ENCODE measurements at regions not wholly inside any gene's neighbourhood (a gene's known extent, or its start where the extent isn't known, plus 50 kb on each side); places are given as distances from the start of the nearest gene placed in this dataset.
A peak's percentile ranks its signal among the peaks of the same experiment; 100 is the strongest.
"Not testable (repeated sequence)": the region's sequence is repeated elsewhere in the genome, so short reads cannot be mapped to it uniquely, and the experiment has no call there.

GRCh38 chr2:19176172-19176852, 182.1 kb downstream of the OSR1 start:
- H3K36me3 ChIP-seq (ENCODE audit: insufficient read depth, low read length) = no peaks in the 10 kb centered on the region
- no peaks in the 10 kb centered on the region for H3K27me3 ChIP-seq (ENCODE audit: insufficient read depth, low read length)
- H3K4me3 ChIP-seq (ENCODE audit: low read length) = no peak overlapping the region
- H3K4me1 ChIP-seq (ENCODE audit: insufficient read depth, low read length) = no peaks in the 10 kb centered on the region
- no peaks in the 10 kb centered on the region for H3K9me3 ChIP-seq (ENCODE audit: low read length)
- no peak overlapping the region for H2AFZ ChIP-seq (ENCODE audit: low read depth, low read length)

GRCh38 chr2:19174176-19174575, 184.2 kb downstream of the OSR1 start:
- Histone ChIP-seq H2AFZ (ENCODE audit: low read depth, low read length) (no peak overlapping the region), H3K4me1 (ENCODE audit: insufficient read depth, low read length) (peaks cover 10% of the 10 kb centered on the region), H3K36me3 (ENCODE audit: insufficient read depth, low read length) (no peaks in the 10 kb centered on the region), H3K9me3 (ENCODE audit: low read length) (no peaks in the 10 kb centered on the region), H3K27me3 (ENCODE audit: insufficient read depth, low read length) (no peaks in the 10 kb centered on the region), H3K4me3 (ENCODE audit: low read length) (no peak overlapping the region)

GRCh38 chr2:19171409-19171808, 187.0 kb downstream of the OSR1 start:
- Histone ChIP-seq H2AFZ (ENCODE audit: low read depth, low read length) (no peak overlapping the region), H3K4me1 (ENCODE audit: insufficient read depth, low read length) (peaks cover 11% of the 10 kb centered on the region), H3K4me3 (ENCODE audit: low read length) (no peak overlapping the region), H3K9me3 (ENCODE audit: low read length) (no peaks in the 10 kb centered on the region), H3K27me3 (ENCODE audit: insufficient read depth, low read length) (no peaks in the 10 kb centered on the region), H3K36me3 (ENCODE audit: insufficient read depth, low read length) (no peaks in the 10 kb centered on the region)

GRCh38 chr2:19169134-19169768, 189.2 kb downstream of the OSR1 start:
- H3K9me3 ChIP-seq (ENCODE audit: low read length) = no peaks in the 10 kb centered on the region
- no peak overlapping the region for H3K4me3 ChIP-seq (ENCODE audit: low read length)
- peak overlapping the region; percentile 52 for H2AFZ ChIP-seq (ENCODE audit: low read depth, low read length)
- no peaks in the 10 kb centered on the region for H3K36me3 ChIP-seq (ENCODE audit: insufficient read depth, low read length)
- H3K27me3 ChIP-seq (ENCODE audit: insufficient read depth, low read length) = no peaks in the 10 kb centered on the region
- peaks cover 11% of the 10 kb centered on the region for H3K4me1 ChIP-seq (ENCODE audit: insufficient read depth, low read length)

- not testable (repeated sequence) for H3K4me3 ChIP-seq (ENCODE audit: low read length); H3K9me3 ChIP-seq (ENCODE audit: low read length); H3K4me1 ChIP-seq (ENCODE audit: insufficient read depth, low read length); H2AFZ ChIP-seq (ENCODE audit: low read depth, low read length); H3K36me3 ChIP-seq (ENCODE audit: insufficient read depth, low read length); H3K27me3 ChIP-seq (ENCODE audit: insufficient read depth, low read length)
Measured at GRCh38 chr2:19164099-19164498, 194.3 kb downstream of the OSR1 start.

GRCh38 chr2:19158896-19159295, 199.5 kb downstream of the OSR1 start:
- Histone ChIP-seq H3K4me1 (ENCODE audit: insufficient read depth, low read length) (no peaks in the 10 kb centered on the region), H3K4me3 (ENCODE audit: low read length) (no peak overlapping the region), H3K36me3 (ENCODE audit: insufficient read depth, low read length) (no peaks in the 10 kb centered on the region), H3K9me3 (ENCODE audit: low read length) (no peaks in the 10 kb centered on the region), H3K27me3 (ENCODE audit: insufficient read depth, low read length) (no peaks in the 10 kb centered on the region), H2AFZ (ENCODE audit: low read depth, low read length) (no peak overlapping the region)

GRCh38 chr2:19158211-19158610, 200.2 kb downstream of the OSR1 start:
- Histone ChIP-seq H3K4me3 (ENCODE audit: low read length) (no peak overlapping the region), H3K27me3 (ENCODE audit: insufficient read depth, low read length) (no peaks in the 10 kb centered on the region), H3K4me1 (ENCODE audit: insufficient read depth, low read length) (no peaks in the 10 kb centered on the region), H3K9me3 (ENCODE audit: low read length) (no peaks in the 10 kb centered on the region), H3K36me3 (ENCODE audit: insufficient read depth, low read length) (no peaks in the 10 kb centered on the region), H2AFZ (ENCODE audit: low read depth, low read length) (no peak overlapping the region)

GRCh38 chr2:19156646-19157045, 201.8 kb downstream of the OSR1 start:
- H3K27me3 ChIP-seq (ENCODE audit: insufficient read depth, low read length) = no peaks in the 10 kb centered on the region
- no peaks in the 10 kb centered on the region for H3K36me3 ChIP-seq (ENCODE audit: insufficient read depth, low read length)
- no peak overlapping the region for H2AFZ ChIP-seq (ENCODE audit: low read depth, low read length)
- no peaks in the 10 kb centered on the region for H3K9me3 ChIP-seq (ENCODE audit: low read length)
- H3K4me1 ChIP-seq (ENCODE audit: insufficient read depth, low read length) = no peaks in the 10 kb centered on the region
- H3K4me3 ChIP-seq (ENCODE audit: low read length) = no peak overlapping the region

- Histone ChIP-seq H2AFZ (ENCODE audit: low read depth, low read length) (no peak overlapping the region), H3K36me3 (ENCODE audit: insufficient read depth, low read length) (no peaks in the 10 kb centered on the region), H3K9me3 (ENCODE audit: low read length) (peaks cover 5% of the 10 kb centered on the region)
Measured at GRCh38 chr2:19150726-19151125, 207.7 kb downstream of the OSR1 start.

GRCh38 chr2:19146867-19147266, 211.6 kb downstream of the OSR1 start:
- Histone ChIP-seq H3K36me3 (ENCODE audit: insufficient read depth, low read length) (no peaks in the 10 kb centered on the region), H3K4me1 (ENCODE audit: insufficient read depth, low read length) (no peaks in the 10 kb centered on the region), H3K4me3 (ENCODE audit: low read length) (no peak overlapping the region), H2AFZ (ENCODE audit: low read depth, low read length) (no peak overlapping the region), H3K27me3 (ENCODE audit: insufficient read depth, low read length) (no peaks in the 10 kb centered on the region), H3K9me3 (ENCODE audit: low read length) (peaks cover 5% of the 10 kb centered on the region)

More at GRCh38 chr2:19150726-19151125, 207.7 kb downstream of the OSR1 start:
- Histone ChIP-seq H3K4me3 (ENCODE audit: low read length) (no peak overlapping the region), H3K4me1 (ENCODE audit: insufficient read depth, low read length) (no peaks in the 10 kb centered on the region), H3K27me3 (ENCODE audit: insufficient read depth, low read length) (no peaks in the 10 kb centered on the region)

- no peaks in the 10 kb centered on the region for H3K9me3 ChIP-seq (ENCODE audit: low read length)
- H3K27me3 ChIP-seq (ENCODE audit: insufficient read depth, low read length) = no peaks in the 10 kb centered on the region
- H3K4me1 ChIP-seq (ENCODE audit: insufficient read depth, low read length) = no peaks in the 10 kb centered on the region
- H3K4me3 ChIP-seq (ENCODE audit: low read length) = no peak overlapping the region
- H3K36me3 ChIP-seq (ENCODE audit: insufficient read depth, low read length) = no peaks in the 10 kb centered on the region
- no peak overlapping the region for H2AFZ ChIP-seq (ENCODE audit: low read depth, low read length)
Measured at GRCh38 chr2:19141234-19142004, 217.0 kb downstream of the OSR1 start.

- no peaks in the 10 kb centered on the region for H3K36me3 ChIP-seq (ENCODE audit: insufficient read depth, low read length)
Measured at GRCh38 chr2:19140463-19141208, 217.8 kb downstream of the OSR1 start.

GRCh38 chr2:19139386-19139785, 219.0 kb downstream of the OSR1 start:
- no peaks in the 10 kb centered on the region for H3K9me3 ChIP-seq (ENCODE audit: low read length)
- H3K36me3 ChIP-seq (ENCODE audit: insufficient read depth, low read length) = no peaks in the 10 kb centered on the region
- H2AFZ ChIP-seq (ENCODE audit: low read depth, low read length) = no peak overlapping the region
- H3K4me1 ChIP-seq (ENCODE audit: insufficient read depth, low read length) = no peaks in the 10 kb centered on the region
- H3K4me3 ChIP-seq (ENCODE audit: low read length) = no peak overlapping the region
- no peaks in the 10 kb centered on the region for H3K27me3 ChIP-seq (ENCODE audit: insufficient read depth, low read length)

More at GRCh38 chr2:19140463-19141208, 217.8 kb downstream of the OSR1 start:
- no peaks in the 10 kb centered on the region for H3K9me3 ChIP-seq (ENCODE audit: low read length)
- H3K27me3 ChIP-seq (ENCODE audit: insufficient read depth, low read length) = no peaks in the 10 kb centered on the region
- no peak overlapping the region for H3K4me3 ChIP-seq (ENCODE audit: low read length)
- no peak overlapping the region for H2AFZ ChIP-seq (ENCODE audit: low read depth, low read length)
- no peaks in the 10 kb centered on the region for H3K4me1 ChIP-seq (ENCODE audit: insufficient read depth, low read length)

Measured in neuron (in vitro differentiated cells).